NCI-H2171 (cell line): ENCODE measurements at regions not wholly inside any gene's neighbourhood (a gene's known extent, or its start where the extent isn't known, plus 50 kb on each side); places are given as distances from the start of the nearest gene placed in this dataset.
"Not testable (repeated sequence)": the region's sequence is repeated elsewhere in the genome, so short reads cannot be mapped to it uniquely, and the experiment has no call there.

Experiments
- DNase-seq: peaks from one replicate; lab custom pipeline; 2025; lab: John Stamatoyannopoulos, UW

DNA sequence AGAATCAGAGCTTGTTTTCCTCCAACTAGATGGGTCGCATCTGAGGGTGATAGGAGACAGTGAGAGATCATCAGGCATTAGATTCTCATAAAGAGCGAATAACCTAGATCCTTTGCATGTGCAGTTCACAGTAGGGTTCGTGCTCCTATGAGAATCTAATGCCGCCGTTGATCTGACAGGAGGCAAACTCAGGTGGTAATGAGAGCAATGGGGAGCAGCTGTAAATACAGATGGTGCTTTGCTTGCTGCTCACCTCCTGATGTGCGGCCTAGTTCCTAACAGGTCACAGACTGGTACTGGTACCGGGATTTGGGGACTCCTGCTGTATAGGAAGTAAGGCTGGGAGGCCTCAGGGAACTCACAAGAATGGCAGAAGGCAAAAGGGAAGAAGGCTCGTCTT lies 276.5 kb downstream of the FAT4 start:
- DNase-seq: no peak

GRCh38 chr4:125594056-125594602 lies 279.4 kb downstream of the FAT4 start:
- no peak for DNase-seq

- not testable (repeated sequence) for DNase-seq
Measured at GRCh38 chr4:125605926-125606325, 291.2 kb downstream of the FAT4 start.

DNA sequence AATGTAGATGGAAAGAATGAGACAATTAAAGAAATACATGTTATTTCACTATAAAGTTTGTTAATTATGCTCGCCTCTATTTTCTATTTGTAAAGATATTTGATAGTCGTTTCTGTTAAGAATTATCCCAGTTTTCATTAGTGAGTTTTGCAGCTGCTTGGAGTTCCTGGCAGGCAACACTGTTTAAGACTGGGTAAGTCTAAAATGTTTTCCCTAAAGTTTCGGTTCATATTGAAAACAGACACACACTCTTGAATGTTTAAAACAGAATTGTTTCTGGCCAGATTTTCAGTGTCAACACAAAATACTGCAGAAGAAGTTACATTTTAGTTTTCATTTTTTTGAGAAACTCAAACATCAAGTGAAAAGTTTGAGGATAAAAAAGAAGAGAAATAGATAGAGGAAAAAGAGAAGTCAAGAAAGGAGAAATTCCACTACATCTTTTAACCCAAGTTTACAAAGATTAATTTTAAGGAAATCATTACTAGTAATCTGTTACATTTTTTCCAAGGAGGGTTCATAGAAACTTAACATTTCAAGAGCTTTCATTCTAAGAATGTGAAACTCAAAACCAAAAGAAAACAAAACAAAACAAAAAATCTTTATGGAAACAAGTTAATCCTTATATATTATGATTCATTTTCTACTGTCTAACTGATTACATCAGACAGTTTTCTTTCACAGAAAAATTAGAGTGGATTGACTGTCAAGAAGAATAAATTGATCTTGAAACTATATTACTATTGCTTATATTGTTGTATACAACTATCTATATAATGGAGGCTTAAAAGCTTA lies 305.5 kb downstream of the FAT4 start:
- DNase-seq: no peak

- DNase-seq: no peak
Measured at GRCh38 chr4:125624951-125625350, 310.2 kb downstream of the FAT4 start.

DNA sequence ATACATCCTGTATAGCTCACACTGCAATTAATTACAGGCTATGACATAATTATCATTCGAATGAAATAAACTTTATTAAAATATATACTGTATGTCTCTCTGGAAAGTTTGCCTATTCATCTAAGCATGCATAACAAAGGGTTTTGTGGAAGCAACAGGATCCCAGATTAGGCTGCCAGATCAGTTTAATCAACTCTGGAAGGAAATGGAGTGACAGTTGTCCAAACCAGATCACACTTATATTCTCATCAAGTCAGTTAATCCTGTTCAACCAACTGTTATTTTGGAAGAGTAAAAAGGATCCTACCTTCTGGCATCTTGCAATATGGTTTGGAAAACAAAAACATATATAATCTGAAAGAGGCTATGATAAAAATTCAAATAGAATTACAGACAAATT lies 312.2 kb downstream of the FAT4 start:
- no peak for DNase-seq

DNA sequence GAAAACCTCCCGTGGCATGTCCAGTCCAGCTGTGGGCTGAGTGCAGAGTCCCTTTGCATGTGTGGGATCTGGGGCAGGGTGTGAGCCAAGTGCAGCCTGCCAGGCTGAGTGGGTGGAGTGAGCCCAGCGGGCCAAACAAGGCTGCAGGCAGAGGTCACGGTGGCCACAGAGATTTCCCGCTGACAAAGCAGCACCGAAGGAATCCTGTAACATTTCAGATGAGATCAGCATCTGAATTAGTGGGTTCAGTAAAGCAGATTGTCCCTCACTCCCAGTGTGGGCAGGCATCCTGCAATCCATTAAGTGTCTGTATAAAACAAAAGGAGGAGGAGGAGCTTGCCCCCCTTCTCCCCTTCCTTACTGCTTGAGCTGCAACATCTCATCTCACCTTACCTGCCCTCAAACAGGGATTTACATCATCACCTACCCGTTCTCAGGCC lies 324.4 kb downstream of the FAT4 start:
- no peak for DNase-seq

DNA sequence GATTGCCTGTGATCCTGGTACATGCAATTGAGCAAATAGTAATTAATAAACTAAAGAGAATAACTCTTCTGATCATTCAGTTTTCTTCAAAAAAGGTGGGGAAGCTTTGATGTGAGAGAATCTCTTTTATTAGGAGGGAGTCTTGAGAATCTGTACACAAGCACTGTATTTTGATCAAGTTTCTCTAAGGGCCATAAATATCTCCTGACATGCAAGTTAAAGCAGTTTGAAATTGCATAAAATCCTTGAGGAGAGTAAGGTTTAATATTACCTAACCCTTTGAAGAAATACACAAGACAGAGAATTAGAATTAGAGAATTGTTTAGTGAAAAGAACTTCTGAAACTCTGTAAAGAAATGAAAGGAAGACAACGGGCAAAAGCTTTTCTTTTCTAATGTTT lies 326.9 kb downstream of the FAT4 start:
- DNase-seq: no peak

DNA sequence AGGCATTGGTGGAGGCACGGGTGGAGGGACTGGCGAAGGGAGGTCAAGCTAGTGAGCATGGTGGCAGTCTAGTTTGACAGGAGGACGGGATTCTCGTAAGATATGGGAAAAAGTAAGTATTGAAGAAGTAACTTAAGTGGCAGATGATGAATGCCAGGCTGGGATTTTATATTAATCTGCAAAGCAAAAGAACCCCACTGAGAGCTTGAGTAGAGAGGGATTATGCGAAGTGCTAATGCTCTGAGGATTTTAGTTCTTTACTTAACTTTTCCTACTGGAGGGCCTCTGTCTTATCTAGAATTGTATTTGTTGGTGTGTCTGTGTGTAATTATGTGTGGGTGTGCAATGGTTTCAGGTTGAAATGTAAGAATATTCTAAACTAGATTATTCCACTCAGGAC lies 327.9 kb downstream of the FAT4 start:
- DNase-seq: no peak

- no peak for DNase-seq
Measured at GRCh38 chr4:125649452-125649851, 334.7 kb downstream of the FAT4 start.

DNA sequence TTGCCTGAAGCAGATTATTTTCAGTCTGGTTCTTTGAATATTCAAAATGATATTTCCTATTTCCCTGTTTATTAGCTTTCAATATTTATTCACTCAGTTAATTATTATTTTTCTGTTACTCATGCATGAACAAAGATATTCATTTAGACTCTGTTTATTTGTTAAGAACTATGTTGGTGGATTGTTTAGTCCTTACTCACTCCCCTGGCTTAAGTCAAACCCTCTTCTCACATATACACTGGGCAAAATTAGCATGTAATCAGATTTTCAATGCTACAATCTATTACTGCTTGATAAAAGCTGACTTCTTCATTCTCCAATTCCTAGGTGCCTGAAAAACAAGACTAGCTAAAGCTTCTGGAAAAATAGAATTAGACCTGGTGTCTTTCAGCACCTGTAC lies 335.8 kb downstream of the FAT4 start:
- DNase-seq: no peak

GRCh38 chr4:125651707-125652357 lies 337.1 kb downstream of the FAT4 start:
- not testable (repeated sequence) for DNase-seq

GRCh38 chr4:125658773-125659172 lies 344.0 kb downstream of the FAT4 start:
- no peak for DNase-seq

DNA sequence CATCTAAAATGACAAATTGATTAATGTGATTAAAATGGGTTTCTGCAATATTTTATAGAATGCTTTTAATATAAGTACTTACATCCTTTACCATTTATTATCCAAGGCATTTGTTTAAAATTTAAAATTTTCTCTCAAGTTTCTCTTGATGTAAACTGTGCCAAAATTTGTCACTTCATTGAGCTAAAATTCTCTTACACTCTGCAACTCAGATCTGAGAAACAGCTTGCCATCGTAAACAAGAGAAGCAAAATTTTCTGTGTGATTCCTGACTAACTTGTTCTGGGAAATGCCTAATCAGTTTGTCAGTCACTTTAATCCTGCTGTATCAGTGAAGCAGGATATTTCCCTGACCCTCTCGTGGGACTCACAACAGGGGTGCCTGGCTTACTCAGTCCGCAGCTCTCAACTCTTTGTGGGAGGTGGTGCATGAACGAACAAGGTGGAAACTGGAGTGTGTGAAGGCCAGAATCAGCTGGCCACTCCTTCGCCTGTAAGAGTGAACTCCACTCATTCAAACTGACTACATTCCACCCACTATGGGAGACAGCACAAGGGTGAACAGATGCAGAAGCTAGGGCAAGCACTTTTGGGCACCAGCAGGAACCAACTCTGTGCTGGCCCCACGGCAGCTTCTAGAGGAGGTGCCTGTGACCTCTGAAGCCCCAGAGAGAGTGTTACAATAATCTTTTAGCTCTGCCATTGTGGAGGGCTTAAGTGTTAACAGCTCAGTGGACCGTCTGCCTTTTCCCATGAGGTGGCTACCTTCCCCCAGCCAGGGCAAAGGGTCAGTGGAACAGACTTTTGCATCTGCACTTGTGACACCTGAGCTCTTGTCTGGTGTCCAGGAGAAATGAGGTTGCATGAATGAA lies 349.4 kb downstream of the FAT4 start:
- no peak for DNase-seq

DNA sequence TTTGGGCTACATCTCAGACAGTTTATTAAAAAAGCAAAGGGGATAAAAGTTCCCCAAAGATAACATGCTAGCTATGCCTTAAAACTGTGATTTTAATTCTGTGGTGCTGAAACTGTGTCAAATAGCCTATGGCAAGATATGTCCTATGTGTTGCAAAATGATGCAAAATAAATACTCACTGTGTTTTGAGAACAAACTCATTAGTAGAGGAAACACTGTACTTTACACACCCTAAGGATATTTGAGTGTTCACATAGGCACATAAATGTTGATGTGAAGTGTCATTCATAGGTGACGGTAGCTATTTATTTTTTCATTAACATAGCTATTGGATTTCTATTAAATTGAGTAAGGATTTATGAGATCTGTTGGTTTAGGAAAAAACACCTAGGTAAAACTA lies 351.9 kb downstream of the FAT4 start:
- DNase-seq: no peak

- DNase-seq: no peak
Measured at GRCh38 chr4:125676156-125676555, 361.4 kb downstream of the FAT4 start.

DNA sequence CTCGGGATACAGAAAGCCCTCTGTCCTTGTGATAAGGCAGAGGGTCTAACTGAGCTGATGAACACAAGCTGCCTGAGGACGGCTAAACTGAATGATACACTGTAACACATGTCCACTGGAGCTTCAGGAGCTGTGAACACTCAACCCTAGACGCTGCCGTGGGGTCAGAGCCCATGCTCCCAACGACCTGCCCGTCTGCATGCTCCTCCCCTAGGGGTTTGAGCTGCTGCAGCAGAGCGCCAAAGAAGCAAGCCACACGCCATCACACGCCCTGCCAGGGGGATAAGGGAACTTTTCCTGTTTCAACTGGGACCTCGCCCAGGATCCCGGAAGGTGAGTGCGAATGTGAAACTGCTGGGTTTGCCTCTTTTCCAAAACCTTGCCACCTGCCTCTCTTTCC lies 361.8 kb downstream of the FAT4 start:
- DNase-seq: no peak

DNA sequence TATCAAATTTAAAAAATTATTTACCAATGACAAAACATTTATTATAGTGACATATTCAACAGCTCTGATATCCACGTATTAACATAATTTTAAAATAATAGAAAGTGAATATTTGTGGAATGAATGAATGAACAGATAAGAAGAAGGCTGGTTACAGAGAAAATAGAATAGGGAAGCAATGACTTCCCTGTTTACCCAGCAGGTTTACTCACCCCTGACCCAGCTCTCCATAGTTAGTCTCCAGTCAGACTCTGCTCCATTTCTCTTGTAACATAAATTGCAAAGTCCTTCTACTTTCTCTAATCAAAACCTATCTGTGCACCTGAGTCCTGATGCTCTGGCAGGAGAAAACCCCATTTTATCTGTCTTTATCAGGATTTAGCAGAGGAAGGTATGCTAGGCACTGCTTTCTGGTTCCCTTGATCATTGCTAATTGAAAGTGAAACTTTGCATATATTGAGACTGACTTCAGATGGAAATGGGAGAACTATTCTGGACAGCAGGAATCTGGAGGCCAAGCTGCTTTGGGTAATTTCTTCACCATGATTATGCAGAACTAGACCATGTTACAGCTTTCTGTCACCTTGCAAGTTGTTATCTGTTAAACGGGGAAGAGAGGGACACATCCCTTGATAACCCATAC lies 363.0 kb downstream of the FAT4 start:
- no peak for DNase-seq

DNA sequence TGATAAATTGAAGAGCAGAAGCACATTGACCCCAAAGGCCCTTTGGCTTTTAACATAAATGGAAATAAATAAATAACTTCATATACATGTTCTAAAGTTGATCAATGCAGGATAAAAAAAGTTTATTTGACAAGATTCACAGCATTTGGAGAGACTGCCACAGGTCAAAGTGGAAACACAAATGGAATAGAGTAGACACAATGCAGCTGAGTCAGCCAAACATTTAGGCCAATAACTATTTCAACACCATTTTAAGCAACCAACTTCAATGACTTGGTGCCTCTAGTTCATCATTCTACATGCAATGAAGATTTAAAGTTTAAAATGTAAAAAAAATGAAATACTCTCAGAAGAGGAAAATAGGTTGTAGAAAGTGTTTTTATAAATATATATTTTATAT lies 365.2 kb downstream of the FAT4 start:
- DNase-seq: no peak

DNA sequence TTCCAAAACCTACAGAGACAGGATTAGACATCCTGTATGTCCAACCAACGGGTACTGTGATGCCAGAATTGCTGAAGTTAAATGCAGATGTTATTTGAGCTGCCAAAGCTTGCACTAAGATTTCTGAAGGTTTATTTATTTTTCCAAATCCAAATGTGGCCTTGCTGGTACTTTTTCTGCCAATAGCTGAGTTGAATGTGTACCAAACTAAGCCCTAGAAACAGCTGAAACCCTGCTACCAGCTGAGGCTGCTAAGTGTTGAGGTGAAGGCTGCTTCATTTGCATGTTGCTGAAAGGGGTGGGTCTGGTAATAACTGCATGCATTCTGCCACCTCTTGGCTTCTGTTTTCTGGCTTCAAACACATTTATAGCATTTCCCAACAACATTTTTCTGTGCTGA lies 366.5 kb downstream of the FAT4 start:
- DNase-seq: no peak

- no peak for DNase-seq
Measured at GRCh38 chr4:125682730-125683129, 368.0 kb downstream of the FAT4 start.

DNA sequence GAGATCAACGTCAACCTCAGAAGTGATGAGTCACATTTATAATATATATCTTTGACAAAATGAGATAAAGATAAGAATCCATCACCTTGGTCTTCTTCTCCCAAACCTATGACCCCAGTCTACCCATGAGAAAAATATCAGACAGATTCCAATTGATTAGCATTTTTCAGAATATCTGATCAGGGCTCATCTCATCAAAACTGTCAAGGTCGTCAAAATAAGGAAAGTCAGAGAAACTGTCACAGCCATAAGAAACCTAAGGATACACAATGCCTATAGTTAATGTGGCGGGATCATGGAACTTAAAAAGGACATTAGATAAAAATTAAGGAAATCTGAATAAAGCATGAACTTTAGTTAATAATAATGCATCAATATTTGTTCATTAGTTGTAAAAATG lies 374.1 kb downstream of the FAT4 start:
- DNase-seq: no peak
